ENCODE measurements at regions not wholly inside any gene's neighbourhood (a gene's known extent, or its start where the extent isn't known, plus 50 kb on each side); places are given as distances from the start of the nearest gene placed in this dataset.

GRCh38 chr7:1383398-1384112 is 75.7 kb downstream of the MICALL2 start:
- H3K27ac ChIP-seq (ENCODE audit: extremely low read depth, low read depth, low read length): no peak overlapping the region
- TF ChIP-seq ZNF121 (tag by site-specific recombination; IDR thresholded peaks at IDR 0.05) (no peak), ZBTB6 (tag by site-specific recombination; IDR thresholded peaks at IDR 0.05) (no peak), ZNF146 (tag by site-specific recombination; IDR thresholded peaks at IDR 0.05) (peak; percentile 92)
- no peaks in the 10 kb centered on the region for H3K36me3 ChIP-seq (ENCODE audit: control insufficient read depth in 2 of 2, insufficient read depth in 1 of 2, low read length in 2 of 2)
- POLR2A ChIA-PET: interaction anchor here (0.5 kb wide), 1 partner anchor 520 kb away, joined by 3 read pairs; no protein-coding TSS in a partner anchor
- CTCF ChIA-PET: interaction anchor here (0.7 kb wide), 1 partner anchor 189 kb away, joined by 3 read pairs; no protein-coding TSS in a partner anchor
- H3K4me1 ChIP-seq (ENCODE audit: control insufficient read depth, insufficient read depth, low read length): no peaks in the 10 kb centered on the region
- no peaks in the 10 kb centered on the region for H3K9me3 ChIP-seq (ENCODE audit: control insufficient read depth, insufficient read depth, low read depth, low read length)
- no peak overlapping the region for H3K4me3 ChIP-seq (ENCODE audit: low read depth, low read length)

GRCh38 chr7:1384113-1384415 is 75.2 kb downstream of the MICALL2 start:
- H3K27ac ChIP-seq (ENCODE audit: extremely low read depth, low read depth, low read length): no peak overlapping the region
- TF ChIP-seq ZBTB21 (tag by site-specific recombination; IDR thresholded peaks at IDR 0.05): no peak
- TF ChIP-seq, protein P1, sequence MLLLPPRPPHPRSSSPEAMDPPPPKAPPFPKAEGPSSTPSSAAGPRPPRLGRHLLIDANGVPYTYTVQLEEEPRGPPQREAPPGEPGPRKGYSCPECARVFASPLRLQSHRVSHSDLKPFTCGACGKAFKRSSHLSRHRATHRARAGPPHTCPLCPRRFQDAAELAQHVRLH (tag by site-specific recombination; IDR thresholded peaks at IDR 0.05): no peak
- no peaks in the 10 kb centered on the region for H3K9me3 ChIP-seq (ENCODE audit: control insufficient read depth, insufficient read depth, low read depth, low read length)
- POLR2A ChIA-PET: interaction anchor here (0.5 kb wide), 1 partner anchor 521 kb away, joined by 3 read pairs; no protein-coding TSS in a partner anchor
- CTCF ChIA-PET: interaction anchor here (0.7 kb wide), 1 partner anchor 190 kb away, joined by 3 read pairs; no protein-coding TSS in a partner anchor
- H3K36me3 ChIP-seq (ENCODE audit: control insufficient read depth in 2 of 2, insufficient read depth in 1 of 2, low read length in 2 of 2): no peaks in the 10 kb centered on the region
- no peaks in the 10 kb centered on the region for H3K4me1 ChIP-seq (ENCODE audit: control insufficient read depth, insufficient read depth, low read length)
- no peak overlapping the region for H3K4me3 ChIP-seq (ENCODE audit: low read depth, low read length)

Measured in HEK293 (cell line).